GM23338 (cell line): ENCODE measurements at regions not wholly inside any gene's neighbourhood (a gene's known extent, or its start where the extent isn't known, plus 50 kb on each side); places are given as distances from the start of the nearest gene placed in this dataset.

Source experiments
- ATAC-seq: fragments of 200-7000 bp; cut with Tn5 transposase; 3 replicates; pipeline ENCODE4 v1.9.1; 2020
- DNase-seq: peaks from one replicate; pipeline ENCODE4 v3.0.0-alpha.2; 2015; ENCODE audit warnings: low spot score
- H2AFZ ChIP-seq: fragments of 200-600 bp; sonication (generic); 2 replicates; pipeline ENCODE4 v1.8.0; 2016; ENCODE audit warnings: antibody characterized with exemption, mild to moderate bottlenecking, moderate library complexity
- H3F3A ChIP-seq: fragments of 200-600 bp; sonication (generic); replicated peaks from 2 replicates; pipeline ENCODE4 v1.8.0; 2017; ENCODE audit warnings: antibody characterized with exemption, mixed run types, low read depth
- H3K27ac ChIP-seq: fragments of 200-600 bp; sonication (generic); 2 replicates; pipeline ENCODE4 v1.6.1; 2016; ENCODE audit warnings: low read depth
- H3K27me3 ChIP-seq: fragments of 200-600 bp; sonication (generic); 2 replicates; pipeline ENCODE4 v1.8.0; 2016; ENCODE audit warnings: mild to moderate bottlenecking, mixed run types, moderate library complexity; ENCODE audit not compliant: insufficient read depth
- H3K36me3 ChIP-seq: fragments of 200-600 bp; sonication (generic); 2 replicates; pipeline ENCODE4 v1.8.0; 2016; ENCODE audit warnings: mild to moderate bottlenecking; ENCODE audit not compliant: insufficient read depth
- H3K4me1 ChIP-seq: fragments of 200-600 bp; sonication (generic); 2 replicates; pipeline ENCODE4 v1.8.0; 2016; ENCODE audit warnings: mild to moderate bottlenecking, moderate library complexity; ENCODE audit not compliant: insufficient read depth
- H3K4me2 ChIP-seq: fragments of 200-600 bp; sonication (generic); 2 replicates; pipeline ENCODE4 v1.7.1; 2017; ENCODE audit warnings: mixed run types
- H3K4me3 ChIP-seq: fragments of 200-600 bp; sonication (generic); 2 replicates; pipeline ENCODE4 v1.6.1; 2016; ENCODE audit warnings: mixed run types
- H3K79me2 ChIP-seq: fragments of 200-600 bp; sonication (generic); replicated peaks from 2 replicates; pipeline ENCODE4 v1.8.0; 2017; ENCODE audit warnings: mild to moderate bottlenecking; ENCODE audit not compliant: insufficient read depth
- H3K9me2 ChIP-seq: fragments of 200-600 bp; sonication (generic); 2 replicates; pipeline ENCODE4 v1.8.0; 2017; ENCODE audit not compliant: insufficient read depth
- H4K20me1 ChIP-seq: fragments of 200-600 bp; sonication (generic); replicated peaks from 2 replicates; pipeline ENCODE4 v1.8.0; 2017; ENCODE audit warnings: mild to moderate bottlenecking; ENCODE audit not compliant: insufficient read depth
- H3K27ac Mint-ChIP-seq: 2 replicates; pipeline ENCODE4 v1.8.0; 2020; ENCODE audit warnings: inconsistent platforms, mild to moderate bottlenecking, moderate library complexity, mixed read lengths
- H3K27me3 Mint-ChIP-seq: 3 replicates; pipeline ENCODE4 v1.8.0; 2022; ENCODE audit warnings: low read depth, mild to moderate bottlenecking, moderate library complexity, mixed read lengths, inconsistent platforms; ENCODE audit not compliant: insufficient read depth, poor library complexity
- H3K36me3 Mint-ChIP-seq: 3 replicates; pipeline ENCODE4 v1.8.0; 2021; ENCODE audit warnings: low read depth, mild to moderate bottlenecking, inconsistent platforms, moderate library complexity, mixed read lengths
- H3K4me1 Mint-ChIP-seq: 3 replicates; pipeline ENCODE4 v1.8.0; 2020; ENCODE audit warnings: mild to moderate bottlenecking, inconsistent platforms, mixed read lengths
- H3K4me3 Mint-ChIP-seq: 3 replicates; pipeline ENCODE4 v1.8.0; 2021; ENCODE audit warnings: moderate library complexity, mild to moderate bottlenecking, inconsistent platforms, mixed read lengths
- H3K9me3 Mint-ChIP-seq: 3 replicates; pipeline ENCODE4 v1.8.0; 2020; ENCODE audit warnings: moderate library complexity, mild to moderate bottlenecking, inconsistent platforms, mixed read lengths
- CREB1 ChIP-seq: fragments of 250-450 bp; sonication (Bioruptor Pico); IDR thresholded peaks from 2 replicates; pipeline ENCODE4 v1.5.0; 2020; ENCODE audit warnings: low read depth, mild to moderate bottlenecking, moderate library complexity
- EZH2 ChIP-seq: fragments of 200-600 bp; sonication (generic); IDR thresholded peaks from one replicate; pipeline ENCODE4 v1.8.0; 2017; ENCODE audit warnings: antibody characterized with exemption, mild to moderate bottlenecking, low read depth; ENCODE audit not compliant: unreplicated experiment
- EZH2phosphoT487 ChIP-seq: fragments of 200-600 bp; sonication (generic); IDR thresholded peaks from one replicate; pipeline ENCODE4 v1.8.1; 2018; ENCODE audit warnings: antibody characterized with exemption; ENCODE audit not compliant: unreplicated experiment
- JUNB ChIP-seq: IDR thresholded peaks from one replicate; pipeline ENCODE4 v1.6.1; 2016; ENCODE audit warnings: antibody characterized with exemption; ENCODE audit not compliant: unreplicated experiment
- NANOG ChIP-seq: IDR thresholded peaks from 2 replicates; pipeline ENCODE4 v1.6.1; 2016; ENCODE audit warnings: antibody characterized with exemption, borderline replicate concordance
- POLR2AphosphoS5 ChIP-seq: IDR thresholded peaks from 2 replicates; pipeline ENCODE4 v1.6.1; 2016; ENCODE audit warnings: antibody characterized with exemption, low read depth
- STAT1 ChIP-seq: IDR thresholded peaks from one replicate; pipeline ENCODE4 v1.6.1; 2016; ENCODE audit warnings: antibody characterized with exemption; ENCODE audit not compliant: unreplicated experiment
- ZNF114 ChIP-seq: fragments of 250-450 bp; sonication (Bioruptor Pico); IDR thresholded peaks from 2 replicates; pipeline ENCODE4 v1.5.0; 2020; ENCODE audit warnings: mild to moderate bottlenecking, moderate library complexity
- ZNF331 ChIP-seq: fragments of 250-450 bp; sonication (Bioruptor Pico); IDR thresholded peaks from 2 replicates; pipeline ENCODE4 v1.5.0; 2020; ENCODE audit warnings: low read depth, mild to moderate bottlenecking, moderate library complexity
- TF ChIP-seq, protein P1 (sequence below), 2 experiments: fragments of 200-600 bp in 1 of 2; sonication (generic) in 1 of 2; conservative IDR thresholded peaks; 2 replicates each; pipeline versions ENCODE4 v1.5.1 to v1.6.1; 2016 to 2017; ENCODE audit warnings: antibody characterized with exemption in 2 of 2, low read depth in 2 of 2, mild to moderate bottlenecking in 2 of 2, moderate library complexity in 1 of 2
- TF ChIP-seq, protein P2 (sequence below): IDR thresholded peaks from one replicate; pipeline ENCODE4 v1.6.1; 2018; ENCODE audit warnings: antibody characterized with exemption; ENCODE audit not compliant: unreplicated experiment
- TF ChIP-seq, protein P3 (sequence below): fragments of 250-450 bp; sonication (Bioruptor Pico); IDR thresholded peaks from 2 replicates; pipeline ENCODE4 v1.5.0; 2020; ENCODE audit warnings: mild to moderate bottlenecking, moderate library complexity
- TF ChIP-seq, protein P4 (sequence below): IDR thresholded peaks from 2 replicates; pipeline ENCODE4 v1.6.1; 2016; ENCODE audit warnings: antibody characterized with exemption

DNA sequence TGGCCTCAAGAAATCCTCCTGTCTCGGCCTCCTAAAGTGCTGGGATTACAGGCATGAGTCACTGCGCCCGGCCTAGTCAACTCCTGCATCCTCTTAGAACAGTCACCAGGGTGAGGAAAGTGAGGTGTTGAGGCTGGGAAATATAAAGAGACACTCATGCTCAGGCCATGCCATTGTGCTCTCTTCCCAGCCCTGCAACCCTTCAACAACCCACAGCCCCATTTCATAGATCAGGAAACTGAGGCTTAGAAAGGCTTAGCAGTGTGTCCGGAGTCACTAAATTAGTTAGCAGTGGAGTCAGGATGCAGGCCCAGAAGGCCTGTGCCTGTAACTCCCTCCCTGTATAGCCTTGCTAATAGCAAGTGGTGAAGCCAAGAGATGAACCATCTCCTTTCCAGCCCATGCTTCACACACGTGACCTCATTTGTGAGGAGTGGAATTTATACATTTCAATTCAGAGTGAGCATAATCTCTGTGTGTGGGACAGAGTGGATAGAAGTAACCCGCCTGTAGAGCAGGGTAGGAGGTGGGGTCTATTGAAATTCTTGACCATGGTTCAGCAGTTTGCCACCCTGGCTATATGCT lies 51.7 kb upstream of the USP3 start:
- Mint-ChIP-seq H3K4me3 (no peak overlapping the region), H3K27me3 (peaks cover 5% of the 10 kb centered on the region), H3K4me1 (peaks cover 14% of the 10 kb centered on the region), H3K27ac (no peak overlapping the region), H3K9me3 (no peaks in the 10 kb centered on the region), H3K36me3 (no peaks in the 10 kb centered on the region)
- Histone ChIP-seq H3F3A (no peaks in the 10 kb centered on the region), H3K27ac (no peak overlapping the region), H3K36me3 (no peaks in the 10 kb centered on the region), H3K4me3 (no peak overlapping the region), H2AFZ (no peak overlapping the region), H3K4me2 (no peak overlapping the region), H3K27me3 (no peaks in the 10 kb centered on the region), H3K9me2 (no peaks in the 10 kb centered on the region), H4K20me1 (no peaks in the 10 kb centered on the region), H3K4me1 (peaks cover 14% of the 10 kb centered on the region), H3K79me2 (no peaks in the 10 kb centered on the region)
- ATAC-seq (no peak), DNase-seq (no peak)
- no peak for TF ChIP-seq ZNF331 (CRISPR knock-in tag)
- TF ChIP-seq, protein P1, sequence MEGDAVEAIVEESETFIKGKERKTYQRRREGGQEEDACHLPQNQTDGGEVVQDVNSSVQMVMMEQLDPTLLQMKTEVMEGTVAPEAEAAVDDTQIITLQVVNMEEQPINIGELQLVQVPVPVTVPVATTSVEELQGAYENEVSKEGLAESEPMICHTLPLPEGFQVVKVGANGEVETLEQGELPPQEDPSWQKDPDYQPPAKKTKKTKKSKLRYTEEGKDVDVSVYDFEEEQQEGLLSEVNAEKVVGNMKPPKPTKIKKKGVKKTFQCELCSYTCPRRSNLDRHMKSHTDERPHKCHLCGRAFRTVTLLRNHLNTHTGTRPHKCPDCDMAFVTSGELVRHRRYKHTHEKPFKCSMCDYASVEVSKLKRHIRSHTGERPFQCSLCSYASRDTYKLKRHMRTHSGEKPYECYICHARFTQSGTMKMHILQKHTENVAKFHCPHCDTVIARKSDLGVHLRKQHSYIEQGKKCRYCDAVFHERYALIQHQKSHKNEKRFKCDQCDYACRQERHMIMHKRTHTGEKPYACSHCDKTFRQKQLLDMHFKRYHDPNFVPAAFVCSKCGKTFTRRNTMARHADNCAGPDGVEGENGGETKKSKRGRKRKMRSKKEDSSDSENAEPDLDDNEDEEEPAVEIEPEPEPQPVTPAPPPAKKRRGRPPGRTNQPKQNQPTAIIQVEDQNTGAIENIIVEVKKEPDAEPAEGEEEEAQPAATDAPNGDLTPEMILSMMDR (conservative IDR thresholded peaks at IDR 0.05; ENCODE audit: low read depth in 2 of 2), result no peak
- no peak for TF ChIP-seq ZNF114 (CRISPR knock-in tag)
- no peak for TF ChIP-seq EZH2phosphoT487
- no peak for TF ChIP-seq STAT1
- no peak for TF ChIP-seq EZH2
- TF ChIP-seq, protein P2, sequence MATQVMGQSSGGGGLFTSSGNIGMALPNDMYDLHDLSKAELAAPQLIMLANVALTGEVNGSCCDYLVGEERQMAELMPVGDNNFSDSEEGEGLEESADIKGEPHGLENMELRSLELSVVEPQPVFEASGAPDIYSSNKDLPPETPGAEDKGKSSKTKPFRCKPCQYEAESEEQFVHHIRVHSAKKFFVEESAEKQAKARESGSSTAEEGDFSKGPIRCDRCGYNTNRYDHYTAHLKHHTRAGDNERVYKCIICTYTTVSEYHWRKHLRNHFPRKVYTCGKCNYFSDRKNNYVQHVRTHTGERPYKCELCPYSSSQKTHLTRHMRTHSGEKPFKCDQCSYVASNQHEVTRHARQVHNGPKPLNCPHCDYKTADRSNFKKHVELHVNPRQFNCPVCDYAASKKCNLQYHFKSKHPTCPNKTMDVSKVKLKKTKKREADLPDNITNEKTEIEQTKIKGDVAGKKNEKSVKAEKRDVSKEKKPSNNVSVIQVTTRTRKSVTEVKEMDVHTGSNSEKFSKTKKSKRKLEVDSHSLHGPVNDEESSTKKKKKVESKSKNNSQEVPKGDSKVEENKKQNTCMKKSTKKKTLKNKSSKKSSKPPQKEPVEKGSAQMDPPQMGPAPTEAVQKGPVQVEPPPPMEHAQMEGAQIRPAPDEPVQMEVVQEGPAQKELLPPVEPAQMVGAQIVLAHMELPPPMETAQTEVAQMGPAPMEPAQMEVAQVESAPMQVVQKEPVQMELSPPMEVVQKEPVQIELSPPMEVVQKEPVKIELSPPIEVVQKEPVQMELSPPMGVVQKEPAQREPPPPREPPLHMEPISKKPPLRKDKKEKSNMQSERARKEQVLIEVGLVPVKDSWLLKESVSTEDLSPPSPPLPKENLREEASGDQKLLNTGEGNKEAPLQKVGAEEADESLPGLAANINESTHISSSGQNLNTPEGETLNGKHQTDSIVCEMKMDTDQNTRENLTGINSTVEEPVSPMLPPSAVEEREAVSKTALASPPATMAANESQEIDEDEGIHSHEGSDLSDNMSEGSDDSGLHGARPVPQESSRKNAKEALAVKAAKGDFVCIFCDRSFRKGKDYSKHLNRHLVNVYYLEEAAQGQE, result no peak
- TF ChIP-seq CREB1 (CRISPR knock-in tag), result no peak
- no peak for TF ChIP-seq JUNB
- no peak for TF ChIP-seq NANOG
- TF ChIP-seq POLR2AphosphoS5, result no peak
- TF ChIP-seq, protein P3, sequence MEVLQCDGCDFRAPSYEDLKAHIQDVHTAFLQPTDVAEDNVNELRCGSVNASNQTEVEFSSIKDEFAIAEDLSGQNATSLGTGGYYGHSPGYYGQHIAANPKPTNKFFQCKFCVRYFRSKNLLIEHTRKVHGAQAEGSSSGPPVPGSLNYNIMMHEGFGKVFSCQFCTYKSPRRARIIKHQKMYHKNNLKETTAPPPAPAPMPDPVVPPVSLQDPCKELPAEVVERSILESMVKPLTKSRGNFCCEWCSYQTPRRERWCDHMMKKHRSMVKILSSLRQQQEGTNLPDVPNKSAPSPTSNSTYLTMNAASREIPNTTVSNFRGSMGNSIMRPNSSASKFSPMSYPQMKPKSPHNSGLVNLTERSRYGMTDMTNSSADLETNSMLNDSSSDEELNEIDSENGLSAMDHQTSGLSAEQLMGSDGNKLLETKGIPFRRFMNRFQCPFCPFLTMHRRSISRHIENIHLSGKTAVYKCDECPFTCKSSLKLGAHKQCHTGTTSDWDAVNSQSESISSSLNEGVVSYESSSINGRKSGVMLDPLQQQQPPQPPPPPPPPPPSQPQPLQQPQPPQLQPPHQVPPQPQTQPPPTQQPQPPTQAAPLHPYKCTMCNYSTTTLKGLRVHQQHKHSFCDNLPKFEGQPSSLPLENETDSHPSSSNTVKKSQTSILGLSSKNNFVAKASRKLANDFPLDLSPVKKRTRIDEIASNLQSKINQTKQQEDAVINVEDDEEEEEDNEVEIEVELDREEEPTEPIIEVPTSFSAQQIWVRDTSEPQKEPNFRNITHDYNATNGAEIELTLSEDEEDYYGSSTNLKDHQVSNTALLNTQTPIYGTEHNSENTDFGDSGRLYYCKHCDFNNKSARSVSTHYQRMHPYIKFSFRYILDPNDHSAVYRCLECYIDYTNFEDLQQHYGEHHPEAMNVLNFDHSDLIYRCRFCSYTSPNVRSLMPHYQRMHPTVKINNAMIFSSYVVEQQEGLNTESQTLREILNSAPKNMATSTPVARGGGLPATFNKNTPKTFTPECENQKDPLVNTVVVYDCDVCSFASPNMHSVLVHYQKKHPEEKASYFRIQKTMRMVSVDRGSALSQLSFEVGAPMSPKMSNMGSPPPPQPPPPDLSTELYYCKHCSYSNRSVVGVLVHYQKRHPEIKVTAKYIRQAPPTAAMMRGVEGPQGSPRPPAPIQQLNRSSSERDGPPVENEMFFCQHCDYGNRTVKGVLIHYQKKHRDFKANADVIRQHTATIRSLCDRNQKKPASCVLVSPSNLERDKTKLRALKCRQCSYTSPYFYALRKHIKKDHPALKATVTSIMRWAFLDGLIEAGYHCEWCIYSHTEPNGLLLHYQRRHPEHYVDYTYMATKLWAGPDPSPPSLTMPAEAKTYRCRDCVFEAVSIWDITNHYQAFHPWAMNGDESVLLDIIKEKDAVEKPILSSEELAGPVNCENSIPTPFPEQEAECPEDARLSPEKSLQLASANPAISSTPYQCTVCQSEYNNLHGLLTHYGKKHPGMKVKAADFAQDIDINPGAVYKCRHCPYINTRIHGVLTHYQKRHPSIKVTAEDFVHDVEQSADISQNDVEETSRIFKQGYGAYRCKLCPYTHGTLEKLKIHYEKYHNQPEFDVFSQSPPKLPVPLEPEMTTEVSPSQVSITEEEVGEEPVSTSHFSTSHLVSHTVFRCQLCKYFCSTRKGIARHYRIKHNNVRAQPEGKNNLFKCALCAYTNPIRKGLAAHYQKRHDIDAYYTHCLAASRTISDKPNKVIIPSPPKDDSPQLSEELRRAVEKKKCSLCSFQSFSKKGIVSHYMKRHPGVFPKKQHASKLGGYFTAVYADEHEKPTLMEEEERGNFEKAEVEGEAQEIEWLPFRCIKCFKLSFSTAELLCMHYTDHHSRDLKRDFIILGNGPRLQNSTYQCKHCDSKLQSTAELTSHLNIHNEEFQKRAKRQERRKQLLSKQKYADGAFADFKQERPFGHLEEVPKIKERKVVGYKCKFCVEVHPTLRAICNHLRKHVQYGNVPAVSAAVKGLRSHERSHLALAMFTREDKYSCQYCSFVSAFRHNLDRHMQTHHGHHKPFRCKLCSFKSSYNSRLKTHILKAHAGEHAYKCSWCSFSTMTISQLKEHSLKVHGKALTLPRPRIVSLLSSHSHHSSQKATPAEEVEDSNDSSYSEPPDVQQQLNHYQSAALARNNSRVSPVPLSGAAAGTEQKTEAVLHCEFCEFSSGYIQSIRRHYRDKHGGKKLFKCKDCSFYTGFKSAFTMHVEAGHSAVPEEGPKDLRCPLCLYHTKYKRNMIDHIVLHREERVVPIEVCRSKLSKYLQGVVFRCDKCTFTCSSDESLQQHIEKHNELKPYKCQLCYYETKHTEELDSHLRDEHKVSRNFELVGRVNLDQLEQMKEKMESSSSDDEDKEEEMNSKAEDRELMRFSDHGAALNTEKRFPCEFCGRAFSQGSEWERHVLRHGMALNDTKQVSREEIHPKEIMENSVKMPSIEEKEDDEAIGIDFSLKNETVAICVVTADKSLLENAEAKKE, result no peak
- TF ChIP-seq, protein P4, sequence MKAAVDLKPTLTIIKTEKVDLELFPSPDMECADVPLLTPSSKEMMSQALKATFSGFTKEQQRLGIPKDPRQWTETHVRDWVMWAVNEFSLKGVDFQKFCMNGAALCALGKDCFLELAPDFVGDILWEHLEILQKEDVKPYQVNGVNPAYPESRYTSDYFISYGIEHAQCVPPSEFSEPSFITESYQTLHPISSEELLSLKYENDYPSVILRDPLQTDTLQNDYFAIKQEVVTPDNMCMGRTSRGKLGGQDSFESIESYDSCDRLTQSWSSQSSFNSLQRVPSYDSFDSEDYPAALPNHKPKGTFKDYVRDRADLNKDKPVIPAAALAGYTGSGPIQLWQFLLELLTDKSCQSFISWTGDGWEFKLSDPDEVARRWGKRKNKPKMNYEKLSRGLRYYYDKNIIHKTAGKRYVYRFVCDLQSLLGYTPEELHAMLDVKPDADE, result no peak
